GM12891 (cell line): ENCODE measurements at regions not wholly inside any gene's neighbourhood (a gene's known extent, or its start where the extent isn't known, plus 50 kb on each side); places are given as distances from the start of the nearest gene placed in this dataset.

ENCODE experiments used
- PAX5 ChIP-seq: IDR thresholded peaks from 2 replicates; pipeline ENCODE4 v1.6.1; 2011; ENCODE audit warnings: low read length, moderate library complexity, mild to moderate bottlenecking; ENCODE audit not compliant: insufficient read depth, severe bottlenecking
- POLR2A ChIP-seq: IDR thresholded peaks from 2 replicates; pipeline ENCODE4 v1.6.1; 2011; ENCODE audit warnings: low read depth, low read length, control low read depth
- POLR2AphosphoS5 ChIP-seq: IDR thresholded peaks from 2 replicates; pipeline ENCODE4 v1.6.1; 2011; ENCODE audit warnings: low read depth, low read length, control low read depth
- POU2F2 ChIP-seq: IDR thresholded peaks from 2 replicates; pipeline ENCODE4 v1.6.1; 2011; ENCODE audit warnings: low read depth, mild to moderate bottlenecking, control low read depth, low read length, moderate library complexity
- SPI1 ChIP-seq: IDR thresholded peaks from 2 replicates; pipeline ENCODE4 v1.6.1; 2011; ENCODE audit warnings: low read depth, low read length, control low read depth
- TAF1 ChIP-seq: IDR thresholded peaks from 2 replicates; pipeline ENCODE4 v1.6.1; 2011; ENCODE audit warnings: low read depth, low read length, control low read depth

- TF ChIP-seq POLR2AphosphoS5, result no peak
- TF ChIP-seq TAF1, result no peak
- no peak for TF ChIP-seq POLR2A
- TF ChIP-seq SPI1, result no peak
- no peak for TF ChIP-seq PAX5
- no peak for TF ChIP-seq POU2F2
Measured at GRCh38 chr3:30146978-30147377, 459.4 kb upstream of the TGFBR2 start.
